GM23338 (cell line): ENCODE measurements at regions not wholly inside any gene's neighbourhood (a gene's known extent, or its start where the extent isn't known, plus 50 kb on each side); places are given as distances from the start of the nearest gene placed in this dataset.

Experiments used
- ATAC-seq: fragments of 200-7000 bp; cut with Tn5 transposase; 3 replicates; pipeline ENCODE4 v1.9.1; 2020
- DNase-seq: peaks from one replicate; pipeline ENCODE4 v3.0.0-alpha.2; 2015; ENCODE audit warnings: low spot score
- H2AFZ ChIP-seq: fragments of 200-600 bp; sonication (generic); 2 replicates; pipeline ENCODE4 v1.8.0; 2016; ENCODE audit warnings: antibody characterized with exemption, mild to moderate bottlenecking, moderate library complexity
- H3F3A ChIP-seq: fragments of 200-600 bp; sonication (generic); replicated peaks from 2 replicates; pipeline ENCODE4 v1.8.0; 2017; ENCODE audit warnings: antibody characterized with exemption, mixed run types, low read depth
- H3K27ac ChIP-seq: fragments of 200-600 bp; sonication (generic); 2 replicates; pipeline ENCODE4 v1.6.1; 2016; ENCODE audit warnings: low read depth
- H3K27me3 ChIP-seq: fragments of 200-600 bp; sonication (generic); 2 replicates; pipeline ENCODE4 v1.8.0; 2016; ENCODE audit warnings: mild to moderate bottlenecking, mixed run types, moderate library complexity; ENCODE audit not compliant: insufficient read depth
- H3K36me3 ChIP-seq: fragments of 200-600 bp; sonication (generic); 2 replicates; pipeline ENCODE4 v1.8.0; 2016; ENCODE audit warnings: mild to moderate bottlenecking; ENCODE audit not compliant: insufficient read depth
- H3K4me1 ChIP-seq: fragments of 200-600 bp; sonication (generic); 2 replicates; pipeline ENCODE4 v1.8.0; 2016; ENCODE audit warnings: mild to moderate bottlenecking, moderate library complexity; ENCODE audit not compliant: insufficient read depth
- H3K4me2 ChIP-seq: fragments of 200-600 bp; sonication (generic); 2 replicates; pipeline ENCODE4 v1.7.1; 2017; ENCODE audit warnings: mixed run types
- H3K4me3 ChIP-seq: fragments of 200-600 bp; sonication (generic); 2 replicates; pipeline ENCODE4 v1.6.1; 2016; ENCODE audit warnings: mixed run types
- H3K79me2 ChIP-seq: fragments of 200-600 bp; sonication (generic); replicated peaks from 2 replicates; pipeline ENCODE4 v1.8.0; 2017; ENCODE audit warnings: mild to moderate bottlenecking; ENCODE audit not compliant: insufficient read depth
- H3K9me2 ChIP-seq: fragments of 200-600 bp; sonication (generic); 2 replicates; pipeline ENCODE4 v1.8.0; 2017; ENCODE audit not compliant: insufficient read depth
- H4K20me1 ChIP-seq: fragments of 200-600 bp; sonication (generic); replicated peaks from 2 replicates; pipeline ENCODE4 v1.8.0; 2017; ENCODE audit warnings: mild to moderate bottlenecking; ENCODE audit not compliant: insufficient read depth
- H3K27ac Mint-ChIP-seq: 2 replicates; pipeline ENCODE4 v1.8.0; 2020; ENCODE audit warnings: inconsistent platforms, mild to moderate bottlenecking, moderate library complexity, mixed read lengths
- H3K27me3 Mint-ChIP-seq: 3 replicates; pipeline ENCODE4 v1.8.0; 2022; ENCODE audit warnings: low read depth, mild to moderate bottlenecking, moderate library complexity, mixed read lengths, inconsistent platforms; ENCODE audit not compliant: insufficient read depth, poor library complexity
- H3K36me3 Mint-ChIP-seq: 3 replicates; pipeline ENCODE4 v1.8.0; 2021; ENCODE audit warnings: low read depth, mild to moderate bottlenecking, inconsistent platforms, moderate library complexity, mixed read lengths
- H3K4me1 Mint-ChIP-seq: 3 replicates; pipeline ENCODE4 v1.8.0; 2020; ENCODE audit warnings: mild to moderate bottlenecking, inconsistent platforms, mixed read lengths
- H3K4me3 Mint-ChIP-seq: 3 replicates; pipeline ENCODE4 v1.8.0; 2021; ENCODE audit warnings: moderate library complexity, mild to moderate bottlenecking, inconsistent platforms, mixed read lengths
- H3K9me3 Mint-ChIP-seq: 3 replicates; pipeline ENCODE4 v1.8.0; 2020; ENCODE audit warnings: moderate library complexity, mild to moderate bottlenecking, inconsistent platforms, mixed read lengths
- EZH2 ChIP-seq: fragments of 200-600 bp; sonication (generic); IDR thresholded peaks from one replicate; pipeline ENCODE4 v1.8.0; 2017; ENCODE audit warnings: antibody characterized with exemption, mild to moderate bottlenecking, low read depth; ENCODE audit not compliant: unreplicated experiment
- EZH2phosphoT487 ChIP-seq: fragments of 200-600 bp; sonication (generic); IDR thresholded peaks from one replicate; pipeline ENCODE4 v1.8.1; 2018; ENCODE audit warnings: antibody characterized with exemption; ENCODE audit not compliant: unreplicated experiment
- JUNB ChIP-seq: IDR thresholded peaks from one replicate; pipeline ENCODE4 v1.6.1; 2016; ENCODE audit warnings: antibody characterized with exemption; ENCODE audit not compliant: unreplicated experiment
- NANOG ChIP-seq: IDR thresholded peaks from 2 replicates; pipeline ENCODE4 v1.6.1; 2016; ENCODE audit warnings: antibody characterized with exemption, borderline replicate concordance
- STAT1 ChIP-seq: IDR thresholded peaks from one replicate; pipeline ENCODE4 v1.6.1; 2016; ENCODE audit warnings: antibody characterized with exemption; ENCODE audit not compliant: unreplicated experiment
- ZNF114 ChIP-seq: fragments of 250-450 bp; sonication (Bioruptor Pico); IDR thresholded peaks from 2 replicates; pipeline ENCODE4 v1.5.0; 2020; ENCODE audit warnings: mild to moderate bottlenecking, moderate library complexity
- ZNF331 ChIP-seq: fragments of 250-450 bp; sonication (Bioruptor Pico); IDR thresholded peaks from 2 replicates; pipeline ENCODE4 v1.5.0; 2020; ENCODE audit warnings: low read depth, mild to moderate bottlenecking, moderate library complexity
- TF ChIP-seq, protein P1 (sequence below): IDR thresholded peaks from one replicate; pipeline ENCODE4 v1.6.1; 2018; ENCODE audit warnings: antibody characterized with exemption; ENCODE audit not compliant: unreplicated experiment
- TF ChIP-seq, protein P2 (sequence below): fragments of 250-450 bp; sonication (Bioruptor Pico); IDR thresholded peaks from 2 replicates; pipeline ENCODE4 v1.5.0; 2020; ENCODE audit warnings: mild to moderate bottlenecking, moderate library complexity
- TF ChIP-seq, protein P3 (sequence below), 2 experiments: fragments of 200-600 bp in 1 of 2; sonication (generic) in 1 of 2; conservative IDR thresholded peaks; 2 replicates each; pipeline versions ENCODE4 v1.5.1 to v1.6.1; 2016 to 2017; ENCODE audit warnings: antibody characterized with exemption in 2 of 2, low read depth in 2 of 2, mild to moderate bottlenecking in 2 of 2, moderate library complexity in 1 of 2

DNA sequence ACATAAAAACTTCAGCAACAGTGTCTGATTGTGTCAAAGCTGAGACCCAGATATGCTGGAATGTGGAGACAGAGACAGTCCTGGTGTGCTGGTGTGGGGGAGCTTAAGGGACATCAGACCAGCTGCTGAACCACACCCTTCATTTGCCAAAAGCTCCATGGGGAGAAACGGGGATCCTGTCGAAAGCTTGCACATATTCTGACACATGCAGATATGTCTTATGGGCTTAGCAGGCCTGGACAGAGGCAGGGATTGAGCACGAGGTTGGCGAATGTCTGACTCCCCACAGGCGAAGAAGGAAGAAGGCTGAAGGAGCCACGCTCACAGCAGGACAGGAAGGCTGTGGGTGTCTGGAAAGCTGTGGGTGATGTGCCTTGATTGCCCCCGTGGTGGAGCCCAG lies 72.1 kb upstream of the ACSL1 start:
- Mint-ChIP-seq H3K4me3 (no peak overlapping the region), H3K27ac (no peak overlapping the region), H3K36me3 (no peaks in the 10 kb centered on the region), H3K4me1 (peaks cover 5% of the 10 kb centered on the region; the same call in 1 of the 3 replicates), H3K9me3 (no peaks in the 10 kb centered on the region), H3K27me3 (peaks cover 3% of the 10 kb centered on the region)
- Histone ChIP-seq H3F3A (no peaks in the 10 kb centered on the region), H3K36me3 (no peaks in the 10 kb centered on the region), H3K9me2 (no peaks in the 10 kb centered on the region), H3K4me1 (no peaks in the 10 kb centered on the region), H3K27ac (no peak overlapping the region), H4K20me1 (no peaks in the 10 kb centered on the region), H3K27me3 (no peaks in the 10 kb centered on the region), H3K79me2 (no peaks in the 10 kb centered on the region), H2AFZ (no peak overlapping the region), H3K4me3 (no peak overlapping the region), H3K4me2 (no peak overlapping the region)
- DNase-seq: no peak
- ATAC-seq: no peak
- TF ChIP-seq, protein P1, sequence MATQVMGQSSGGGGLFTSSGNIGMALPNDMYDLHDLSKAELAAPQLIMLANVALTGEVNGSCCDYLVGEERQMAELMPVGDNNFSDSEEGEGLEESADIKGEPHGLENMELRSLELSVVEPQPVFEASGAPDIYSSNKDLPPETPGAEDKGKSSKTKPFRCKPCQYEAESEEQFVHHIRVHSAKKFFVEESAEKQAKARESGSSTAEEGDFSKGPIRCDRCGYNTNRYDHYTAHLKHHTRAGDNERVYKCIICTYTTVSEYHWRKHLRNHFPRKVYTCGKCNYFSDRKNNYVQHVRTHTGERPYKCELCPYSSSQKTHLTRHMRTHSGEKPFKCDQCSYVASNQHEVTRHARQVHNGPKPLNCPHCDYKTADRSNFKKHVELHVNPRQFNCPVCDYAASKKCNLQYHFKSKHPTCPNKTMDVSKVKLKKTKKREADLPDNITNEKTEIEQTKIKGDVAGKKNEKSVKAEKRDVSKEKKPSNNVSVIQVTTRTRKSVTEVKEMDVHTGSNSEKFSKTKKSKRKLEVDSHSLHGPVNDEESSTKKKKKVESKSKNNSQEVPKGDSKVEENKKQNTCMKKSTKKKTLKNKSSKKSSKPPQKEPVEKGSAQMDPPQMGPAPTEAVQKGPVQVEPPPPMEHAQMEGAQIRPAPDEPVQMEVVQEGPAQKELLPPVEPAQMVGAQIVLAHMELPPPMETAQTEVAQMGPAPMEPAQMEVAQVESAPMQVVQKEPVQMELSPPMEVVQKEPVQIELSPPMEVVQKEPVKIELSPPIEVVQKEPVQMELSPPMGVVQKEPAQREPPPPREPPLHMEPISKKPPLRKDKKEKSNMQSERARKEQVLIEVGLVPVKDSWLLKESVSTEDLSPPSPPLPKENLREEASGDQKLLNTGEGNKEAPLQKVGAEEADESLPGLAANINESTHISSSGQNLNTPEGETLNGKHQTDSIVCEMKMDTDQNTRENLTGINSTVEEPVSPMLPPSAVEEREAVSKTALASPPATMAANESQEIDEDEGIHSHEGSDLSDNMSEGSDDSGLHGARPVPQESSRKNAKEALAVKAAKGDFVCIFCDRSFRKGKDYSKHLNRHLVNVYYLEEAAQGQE: no peak
- TF ChIP-seq EZH2phosphoT487 (no peak), NANOG (no peak)

DNA sequence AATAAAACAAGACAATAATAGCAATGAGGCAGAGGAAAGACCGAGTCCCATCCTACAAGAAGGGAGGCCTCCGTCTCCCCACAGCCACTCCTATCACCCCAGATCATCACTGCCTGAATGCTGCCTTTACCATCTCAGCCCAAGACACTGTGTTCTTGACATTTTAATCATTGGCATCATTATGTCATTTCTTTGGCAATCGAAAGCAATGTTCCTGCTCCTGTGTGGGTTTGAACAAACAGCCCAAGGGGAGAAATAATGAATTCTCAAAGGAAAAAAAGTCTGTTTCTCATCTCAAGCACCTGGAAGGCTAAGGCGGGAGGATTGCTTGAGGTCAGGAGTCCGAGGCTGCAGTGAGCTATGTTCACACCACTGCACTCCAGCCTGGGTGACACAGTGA lies 73.0 kb upstream of the ACSL1 start:
- no peak overlapping the region for H3K27ac ChIP-seq
- H3K79me2 ChIP-seq: no peaks in the 10 kb centered on the region
- ATAC-seq (no peak), DNase-seq (no peak)
- Mint-ChIP-seq H3K4me3 (no peak overlapping the region), H3K9me3 (no peaks in the 10 kb centered on the region), H3K27me3 (peaks cover 7% of the 10 kb centered on the region), H3K36me3 (no peaks in the 10 kb centered on the region), H3K27ac (no peak overlapping the region), H3K4me1 (peaks cover 5% of the 10 kb centered on the region; the same call in 1 of the 3 replicates)
- TF ChIP-seq, protein P2, sequence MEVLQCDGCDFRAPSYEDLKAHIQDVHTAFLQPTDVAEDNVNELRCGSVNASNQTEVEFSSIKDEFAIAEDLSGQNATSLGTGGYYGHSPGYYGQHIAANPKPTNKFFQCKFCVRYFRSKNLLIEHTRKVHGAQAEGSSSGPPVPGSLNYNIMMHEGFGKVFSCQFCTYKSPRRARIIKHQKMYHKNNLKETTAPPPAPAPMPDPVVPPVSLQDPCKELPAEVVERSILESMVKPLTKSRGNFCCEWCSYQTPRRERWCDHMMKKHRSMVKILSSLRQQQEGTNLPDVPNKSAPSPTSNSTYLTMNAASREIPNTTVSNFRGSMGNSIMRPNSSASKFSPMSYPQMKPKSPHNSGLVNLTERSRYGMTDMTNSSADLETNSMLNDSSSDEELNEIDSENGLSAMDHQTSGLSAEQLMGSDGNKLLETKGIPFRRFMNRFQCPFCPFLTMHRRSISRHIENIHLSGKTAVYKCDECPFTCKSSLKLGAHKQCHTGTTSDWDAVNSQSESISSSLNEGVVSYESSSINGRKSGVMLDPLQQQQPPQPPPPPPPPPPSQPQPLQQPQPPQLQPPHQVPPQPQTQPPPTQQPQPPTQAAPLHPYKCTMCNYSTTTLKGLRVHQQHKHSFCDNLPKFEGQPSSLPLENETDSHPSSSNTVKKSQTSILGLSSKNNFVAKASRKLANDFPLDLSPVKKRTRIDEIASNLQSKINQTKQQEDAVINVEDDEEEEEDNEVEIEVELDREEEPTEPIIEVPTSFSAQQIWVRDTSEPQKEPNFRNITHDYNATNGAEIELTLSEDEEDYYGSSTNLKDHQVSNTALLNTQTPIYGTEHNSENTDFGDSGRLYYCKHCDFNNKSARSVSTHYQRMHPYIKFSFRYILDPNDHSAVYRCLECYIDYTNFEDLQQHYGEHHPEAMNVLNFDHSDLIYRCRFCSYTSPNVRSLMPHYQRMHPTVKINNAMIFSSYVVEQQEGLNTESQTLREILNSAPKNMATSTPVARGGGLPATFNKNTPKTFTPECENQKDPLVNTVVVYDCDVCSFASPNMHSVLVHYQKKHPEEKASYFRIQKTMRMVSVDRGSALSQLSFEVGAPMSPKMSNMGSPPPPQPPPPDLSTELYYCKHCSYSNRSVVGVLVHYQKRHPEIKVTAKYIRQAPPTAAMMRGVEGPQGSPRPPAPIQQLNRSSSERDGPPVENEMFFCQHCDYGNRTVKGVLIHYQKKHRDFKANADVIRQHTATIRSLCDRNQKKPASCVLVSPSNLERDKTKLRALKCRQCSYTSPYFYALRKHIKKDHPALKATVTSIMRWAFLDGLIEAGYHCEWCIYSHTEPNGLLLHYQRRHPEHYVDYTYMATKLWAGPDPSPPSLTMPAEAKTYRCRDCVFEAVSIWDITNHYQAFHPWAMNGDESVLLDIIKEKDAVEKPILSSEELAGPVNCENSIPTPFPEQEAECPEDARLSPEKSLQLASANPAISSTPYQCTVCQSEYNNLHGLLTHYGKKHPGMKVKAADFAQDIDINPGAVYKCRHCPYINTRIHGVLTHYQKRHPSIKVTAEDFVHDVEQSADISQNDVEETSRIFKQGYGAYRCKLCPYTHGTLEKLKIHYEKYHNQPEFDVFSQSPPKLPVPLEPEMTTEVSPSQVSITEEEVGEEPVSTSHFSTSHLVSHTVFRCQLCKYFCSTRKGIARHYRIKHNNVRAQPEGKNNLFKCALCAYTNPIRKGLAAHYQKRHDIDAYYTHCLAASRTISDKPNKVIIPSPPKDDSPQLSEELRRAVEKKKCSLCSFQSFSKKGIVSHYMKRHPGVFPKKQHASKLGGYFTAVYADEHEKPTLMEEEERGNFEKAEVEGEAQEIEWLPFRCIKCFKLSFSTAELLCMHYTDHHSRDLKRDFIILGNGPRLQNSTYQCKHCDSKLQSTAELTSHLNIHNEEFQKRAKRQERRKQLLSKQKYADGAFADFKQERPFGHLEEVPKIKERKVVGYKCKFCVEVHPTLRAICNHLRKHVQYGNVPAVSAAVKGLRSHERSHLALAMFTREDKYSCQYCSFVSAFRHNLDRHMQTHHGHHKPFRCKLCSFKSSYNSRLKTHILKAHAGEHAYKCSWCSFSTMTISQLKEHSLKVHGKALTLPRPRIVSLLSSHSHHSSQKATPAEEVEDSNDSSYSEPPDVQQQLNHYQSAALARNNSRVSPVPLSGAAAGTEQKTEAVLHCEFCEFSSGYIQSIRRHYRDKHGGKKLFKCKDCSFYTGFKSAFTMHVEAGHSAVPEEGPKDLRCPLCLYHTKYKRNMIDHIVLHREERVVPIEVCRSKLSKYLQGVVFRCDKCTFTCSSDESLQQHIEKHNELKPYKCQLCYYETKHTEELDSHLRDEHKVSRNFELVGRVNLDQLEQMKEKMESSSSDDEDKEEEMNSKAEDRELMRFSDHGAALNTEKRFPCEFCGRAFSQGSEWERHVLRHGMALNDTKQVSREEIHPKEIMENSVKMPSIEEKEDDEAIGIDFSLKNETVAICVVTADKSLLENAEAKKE: no peak
- TF ChIP-seq, protein P3, sequence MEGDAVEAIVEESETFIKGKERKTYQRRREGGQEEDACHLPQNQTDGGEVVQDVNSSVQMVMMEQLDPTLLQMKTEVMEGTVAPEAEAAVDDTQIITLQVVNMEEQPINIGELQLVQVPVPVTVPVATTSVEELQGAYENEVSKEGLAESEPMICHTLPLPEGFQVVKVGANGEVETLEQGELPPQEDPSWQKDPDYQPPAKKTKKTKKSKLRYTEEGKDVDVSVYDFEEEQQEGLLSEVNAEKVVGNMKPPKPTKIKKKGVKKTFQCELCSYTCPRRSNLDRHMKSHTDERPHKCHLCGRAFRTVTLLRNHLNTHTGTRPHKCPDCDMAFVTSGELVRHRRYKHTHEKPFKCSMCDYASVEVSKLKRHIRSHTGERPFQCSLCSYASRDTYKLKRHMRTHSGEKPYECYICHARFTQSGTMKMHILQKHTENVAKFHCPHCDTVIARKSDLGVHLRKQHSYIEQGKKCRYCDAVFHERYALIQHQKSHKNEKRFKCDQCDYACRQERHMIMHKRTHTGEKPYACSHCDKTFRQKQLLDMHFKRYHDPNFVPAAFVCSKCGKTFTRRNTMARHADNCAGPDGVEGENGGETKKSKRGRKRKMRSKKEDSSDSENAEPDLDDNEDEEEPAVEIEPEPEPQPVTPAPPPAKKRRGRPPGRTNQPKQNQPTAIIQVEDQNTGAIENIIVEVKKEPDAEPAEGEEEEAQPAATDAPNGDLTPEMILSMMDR (conservative IDR thresholded peaks at IDR 0.05; ENCODE audit: low read depth in 2 of 2): no peak
- TF ChIP-seq ZNF114 (CRISPR knock-in tag) (no peak), STAT1 (no peak), EZH2phosphoT487 (no peak), NANOG (no peak), JUNB (no peak), ZNF331 (no peak), EZH2 (no peak)
- no peak overlapping the region for H3K4me3 ChIP-seq
- H3F3A ChIP-seq: no peaks in the 10 kb centered on the region
- H3K9me2 ChIP-seq: no peaks in the 10 kb centered on the region
- H4K20me1 ChIP-seq: no peaks in the 10 kb centered on the region
- H3K4me1 ChIP-seq: no peaks in the 10 kb centered on the region
- H2AFZ ChIP-seq: no peak overlapping the region
- no peaks in the 10 kb centered on the region for H3K27me3 ChIP-seq
- H3K36me3 ChIP-seq: no peaks in the 10 kb centered on the region
- no peak overlapping the region for H3K4me2 ChIP-seq
